ENCODE measurements at regions not wholly inside any gene's neighbourhood (a gene's known extent, or its start where the extent isn't known, plus 50 kb on each side); places are given as distances from the start of the nearest gene placed in this dataset.

DNA sequence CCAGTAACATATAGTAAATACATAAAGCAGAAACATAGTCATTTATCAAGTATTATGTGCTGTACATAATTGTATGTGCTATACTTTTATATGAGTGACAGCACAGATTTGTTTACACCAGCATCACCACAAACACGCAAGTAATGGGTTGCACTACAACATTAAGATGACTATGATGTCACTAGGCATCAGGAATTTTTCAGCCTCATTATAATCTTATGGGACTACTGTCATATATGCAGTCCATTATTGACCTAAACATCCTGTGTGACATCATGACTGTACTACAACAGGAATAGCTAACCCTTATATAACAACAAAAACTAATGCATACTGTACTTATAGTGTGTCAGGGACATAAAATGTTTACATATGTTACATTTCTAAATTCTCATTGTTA is 50.2 kb upstream of the IZUMO1R start:
- H3K27ac ChIP-seq: no peak overlapping the region
- H3K4me1 ChIP-seq: no peaks in the 10 kb centered on the region
- no peaks in the 10 kb centered on the region for H3K36me3 ChIP-seq
- no peak overlapping the region for H3K4me3 ChIP-seq
- H3K27me3 ChIP-seq: no peaks in the 10 kb centered on the region
- no peak for DNase-seq (ENCODE audit: low spot score)
- H3K9me3 ChIP-seq: no peaks in the 10 kb centered on the region
- TF ChIP-seq CTCF (IDR thresholded peaks at IDR 0.05): no peak

Data from right atrium auricular region (tissue), 2 donors.